Liver (tissue), 8 donors: ENCODE measurements at regions not wholly inside any gene's neighbourhood (a gene's known extent, or its start where the extent isn't known, plus 50 kb on each side); places are given as distances from the start of the nearest gene placed in this dataset.
A peak's percentile ranks its signal among the peaks of the same experiment; 100 is the strongest.

Source experiments
- DNase-seq: peaks from one replicate; pipeline ENCODE4 v3.0.0-alpha.2; 2017; ENCODE audit warnings: low spot score
- H3K27ac ChIP-seq, 2 donors: one replicate each; pipeline ENCODE4 v1.7.0; 2013; ENCODE audit warnings: inconsistent platforms in 2 of 2, low read length in 2 of 2, control low read depth in 1 of 2, low read depth in 1 of 2, mild to moderate bottlenecking in 1 of 2
- H3K27me3 ChIP-seq, 4 donors: one replicate each; pipeline versions ENCODE4 v1.6.1 to v1.7.0; 2013; ENCODE audit warnings: low read length in 3 of 4, inconsistent platforms in 1 of 4, mild to moderate bottlenecking in 1 of 4, moderate library complexity in 1 of 4; ENCODE audit not compliant: control insufficient read depth in 4 of 4, insufficient read depth in 4 of 4
- H3K36me3 ChIP-seq, 4 donors: one replicate each; pipeline versions ENCODE4 v1.6.1 to v1.7.0; 2013; ENCODE audit warnings: low read length in 3 of 4, mild to moderate bottlenecking in 3 of 4, low read depth in 1 of 4, moderate library complexity in 1 of 4; ENCODE audit not compliant: control insufficient read depth in 4 of 4, insufficient read depth in 3 of 4
- H3K4me1 ChIP-seq, 4 donors: one replicate each; pipeline versions ENCODE4 v1.6.1 to v1.7.0; 2013; ENCODE audit warnings: low read length in 3 of 4, mild to moderate bottlenecking in 3 of 4, moderate library complexity in 1 of 4; ENCODE audit not compliant: control insufficient read depth in 4 of 4, insufficient read depth in 4 of 4
- H3K4me3 ChIP-seq, 3 donors: one replicate each; pipeline versions ENCODE4 v1.6.1 to v1.7.0; 2013; ENCODE audit warnings: low read length in 3 of 3, control low read depth in 1 of 3, low read depth in 1 of 3, mild to moderate bottlenecking in 1 of 3
- H3K9ac ChIP-seq, 2 donors: one replicate each; pipeline ENCODE4 v1.7.0; 2013; ENCODE audit warnings: low read length in 2 of 2, mild to moderate bottlenecking in 2 of 2, moderate library complexity in 2 of 2, control low read depth in 1 of 2, low read depth in 1 of 2
- H3K9me3 ChIP-seq, 4 donors: one replicate each; pipeline versions ENCODE4 v1.6.1 to v1.7.0; 2013; ENCODE audit warnings: low read length in 3 of 4; ENCODE audit not compliant: control insufficient read depth in 4 of 4
- ATF3 ChIP-seq: IDR thresholded peaks from 2 replicates; pipeline ENCODE4 v1.6.1; 2016; ENCODE audit warnings: antibody characterized with exemption
- CTCF ChIP-seq: fragments of 150-350 bp; IDR thresholded peaks from 2 replicates; pipeline ENCODE4 v1.5.1; 2017; ENCODE audit warnings: improper control_type of control experiment, low read depth, low read length; ENCODE audit not compliant: missing input control
- EGR1 ChIP-seq, 2 donors: IDR thresholded peaks; 2 replicates each; pipeline ENCODE4 v1.6.1; 2016 to 2018; ENCODE audit warnings: antibody characterized with exemption in 2 of 2, low read depth in 2 of 2
- FOXA2 ChIP-seq: IDR thresholded peaks from 2 replicates; pipeline ENCODE4 v1.6.1; 2016; ENCODE audit warnings: antibody characterized with exemption
- GABPA ChIP-seq, 2 donors: IDR thresholded peaks in 1 of 2; conservative IDR thresholded peaks in 1 of 2; 2 replicates each; pipeline ENCODE4 v1.6.1; 2016; ENCODE audit warnings: antibody characterized with exemption in 2 of 2, mild to moderate bottlenecking in 1 of 2, moderate library complexity in 1 of 2
- HNF4A ChIP-seq, 2 donors: conservative IDR thresholded peaks; 2 replicates each; pipeline ENCODE4 v1.6.1; 2016; ENCODE audit warnings: antibody characterized with exemption in 2 of 2, mild to moderate bottlenecking in 2 of 2
- JUND ChIP-seq, 2 donors: IDR thresholded peaks; 2 replicates each; pipeline ENCODE4 v1.6.1; 2016; ENCODE audit warnings: antibody characterized with exemption in 2 of 2
- MAX ChIP-seq: IDR thresholded peaks from 2 replicates; pipeline ENCODE4 v1.6.1; 2016; ENCODE audit warnings: antibody characterized with exemption
- NR2F2 ChIP-seq: IDR thresholded peaks from 2 replicates; pipeline ENCODE4 v1.6.1; 2016; ENCODE audit warnings: antibody characterized with exemption
- REST ChIP-seq: IDR thresholded peaks from 2 replicates; pipeline ENCODE4 v1.6.1; 2016; ENCODE audit warnings: antibody characterized with exemption, mild to moderate bottlenecking
- RXRA ChIP-seq, 2 donors: IDR thresholded peaks; 2 replicates each; pipeline ENCODE4 v1.6.1; 2017 to 2018; ENCODE audit warnings: antibody characterized with exemption in 2 of 2, mild to moderate bottlenecking in 1 of 2
- SP1 ChIP-seq: IDR thresholded peaks from 2 replicates; pipeline ENCODE4 v1.6.1; 2018; ENCODE audit warnings: antibody characterized with exemption, mild to moderate bottlenecking
- TAF1 ChIP-seq: conservative IDR thresholded peaks from 2 replicates; pipeline ENCODE4 v1.6.1; 2016; ENCODE audit warnings: antibody characterized with exemption, mild to moderate bottlenecking
- YY1 ChIP-seq: IDR thresholded peaks from 2 replicates; pipeline ENCODE4 v1.6.1; 2016; ENCODE audit warnings: antibody characterized with exemption, mild to moderate bottlenecking
- WGBS: extraction: QIAGEN DNeasy Blood & Tissue Kit; methylation state at CpG from one replicate; pipeline ENCODE4 v1.1.7; 2013; 5-methylcytosine and 5-hydroxymethylcytosine counted together
- donor health status: healthy.
- donor health status: healthy.
- donor health status: healthy.
- donor health status: healthy.
- donor health status: healthy.

GRCh38 chr22:48185071-48186055, 1422.9 kb downstream of the TBC1D22A start:
- TF ChIP-seq REST (no peak), FOXA2 (no peak), YY1 (no peak), EGR1 (IDR thresholded peaks at IDR 0.05; ENCODE audit: low read depth in 2 of 2) (no peak), JUND (IDR thresholded peaks at IDR 0.05) (no peak), MAX (no peak), RXRA (IDR thresholded peaks at IDR 0.05) (no peak), CTCF (no peak), GABPA (IDR thresholded peaks at IDR 0.05 in 1 of 2, conservative IDR thresholded peaks at IDR 0.05 in 1 of 2) (no peak), ATF3 (no peak), HNF4A (conservative IDR thresholded peaks at IDR 0.05) (no peak), TAF1 (no peak)
- Histone ChIP-seq H3K27me3 (peaks cover 0 to 2% (median 0%) of the 10 kb centered on the region in 4 donors), H3K36me3 (no peaks in the 10 kb centered on the region), H3K27ac (no peak overlapping the region), H3K9me3 (no peaks in the 10 kb centered on the region), H3K9ac (no peak overlapping the region), H3K4me1 (no peaks in the 10 kb centered on the region), H3K4me3 (no peak overlapping the region)
- DNase-seq: peak; percentile 27
- 77% methylated on average over 20 of the region's 20 CpGs for WGBS

GRCh38 chr22:48182846-48183805, 1420.7 kb downstream of the TBC1D22A start:
- DNase-seq: peak; percentile 24
- Histone ChIP-seq H3K36me3 (no peaks in the 10 kb centered on the region), H3K4me3 (no peak overlapping the region), H3K27me3 (no peaks in the 10 kb centered on the region), H3K27ac (no peak overlapping the region), H3K4me1 (no peaks in the 10 kb centered on the region), H3K9me3 (no peaks in the 10 kb centered on the region), H3K9ac (no peak overlapping the region)
- WGBS: 82% methylated on average over 25 of the region's 25 CpGs
- TF ChIP-seq CTCF (no peak), FOXA2 (no peak), GABPA (IDR thresholded peaks at IDR 0.05 in 1 of 2, conservative IDR thresholded peaks at IDR 0.05 in 1 of 2) (no peak), SP1 (no peak), NR2F2 (no peak), HNF4A (conservative IDR thresholded peaks at IDR 0.05) (no peak)
